Ascending aorta (tissue), 2 donors: ENCODE measurements at regions not wholly inside any gene's neighbourhood (a gene's known extent, or its start where the extent isn't known, plus 50 kb on each side); places are given as distances from the start of the nearest gene placed in this dataset.

ENCODE experiments used
- DNase-seq, 2 donors: peaks; one replicate each; pipeline ENCODE4 v3.0.0-alpha.2; 2019; ENCODE audit warnings: low spot score in 2 of 2
- H3K27ac ChIP-seq, 2 donors: fragments of 200-600 bp; sonication (generic); one replicate each; pipeline ENCODE4 v1.5.1; 2016 to 2017; ENCODE audit warnings: mild to moderate bottlenecking in 1 of 2
- H3K27me3 ChIP-seq: fragments of 200-600 bp; sonication (generic); one replicate; pipeline ENCODE4 v1.5.1; 2017
- H3K36me3 ChIP-seq, 2 donors: fragments of 200-600 bp; sonication (generic); one replicate each; pipeline ENCODE4 v1.5.1; 2016
- H3K4me1 ChIP-seq, 2 donors: fragments of 200-600 bp; sonication (generic); one replicate each; pipeline ENCODE4 v1.5.1; 2016 to 2017; ENCODE audit warnings: mild to moderate bottlenecking in 1 of 2
- H3K4me3 ChIP-seq, 2 donors: fragments of 200-600 bp; sonication (generic); one replicate each; pipeline ENCODE4 v1.5.1; 2016 to 2017; ENCODE audit warnings: mild to moderate bottlenecking in 1 of 2
- H3K9me3 ChIP-seq, 2 donors: fragments of 200-600 bp; sonication (generic); one replicate each; pipeline ENCODE4 v1.5.1; 2016
- CTCF ChIP-seq, 3 experiments: fragments of 200-600 bp in 2 of 3; fragments of 450-650 bp in 1 of 3; sonication (generic) in 2 of 3; IDR thresholded peaks; one replicate each; pipeline ENCODE4 v1.5.1; 2016 to 2019; ENCODE audit warnings: antibody characterized with exemption in 3 of 3, mild to moderate bottlenecking in 1 of 3, moderate library complexity in 1 of 3
- intact Hi-C: fragments of 100-400 bp; cut with DNase I; formaldehyde crosslinking; loops from one replicate; pipeline ENCODE4 v1.15.1; 2023

- no peak for TF ChIP-seq CTCF (IDR thresholded peaks at IDR 0.05)
- no peak for DNase-seq
- H3K36me3 ChIP-seq, result no peaks in the 10 kb centered on the region
- peaks cover 6 to 14% of the 10 kb centered on the region in 2 donors for H3K4me1 ChIP-seq
- H3K27ac ChIP-seq, result peak overlapping the region in 1 of 2 donors; percentile 41
- no peaks in the 10 kb centered on the region for H3K9me3 ChIP-seq
- intact Hi-C loops, result no loop called here
- H3K4me3 ChIP-seq, result peak overlapping the region in 1 of 2 donors; percentile 22
- H3K27me3 ChIP-seq, result no peaks in the 10 kb centered on the region
Observed at GRCh38 chr10:3271354-3272115, 99.0 kb upstream of the PITRM1 start.

GRCh38 chr10:3270577-3271316 lies 98.2 kb upstream of the PITRM1 start:
- peaks cover 6 to 14% of the 10 kb centered on the region in 2 donors for H3K4me1 ChIP-seq
- no peaks in the 10 kb centered on the region for H3K36me3 ChIP-seq
- H3K4me3 ChIP-seq, result peak overlapping the region in 1 of 2 donors; percentile 22
- intact Hi-C loops, result no loop called here
- no peaks in the 10 kb centered on the region for H3K9me3 ChIP-seq
- no peak for DNase-seq
- H3K27ac ChIP-seq, result peak overlapping the region in 1 of 2 donors; percentile 41
- no peak for TF ChIP-seq CTCF (IDR thresholded peaks at IDR 0.05)
- H3K27me3 ChIP-seq, result no peaks in the 10 kb centered on the region

GRCh38 chr10:3268025-3268424 lies 95.4 kb upstream of the PITRM1 start:
- H3K4me1 ChIP-seq, result peaks cover 6 to 14% of the 10 kb centered on the region in 2 donors
- no peak for DNase-seq
- intact Hi-C loops, result no loop called here
- no peak for TF ChIP-seq CTCF (IDR thresholded peaks at IDR 0.05)
- no peak overlapping the region for H3K27ac ChIP-seq
- H3K27me3 ChIP-seq, result no peaks in the 10 kb centered on the region
- no peaks in the 10 kb centered on the region for H3K36me3 ChIP-seq
- H3K4me3 ChIP-seq, result no peak overlapping the region
- no peaks in the 10 kb centered on the region for H3K9me3 ChIP-seq

GRCh38 chr10:3265088-3265487 lies 92.5 kb upstream of the PITRM1 start:
- no peaks in the 10 kb centered on the region for H3K9me3 ChIP-seq
- H3K36me3 ChIP-seq, result no peaks in the 10 kb centered on the region
- no peak for TF ChIP-seq CTCF (IDR thresholded peaks at IDR 0.05)
- no peaks in the 10 kb centered on the region for H3K27me3 ChIP-seq
- no peak overlapping the region for H3K4me3 ChIP-seq
- no peak overlapping the region for H3K27ac ChIP-seq
- intact Hi-C loops, result no loop called here
- DNase-seq, result no peak
- H3K4me1 ChIP-seq, result no peaks in the 10 kb centered on the region

GRCh38 chr10:3264161-3264761 lies 91.7 kb upstream of the PITRM1 start:
- H3K36me3 ChIP-seq, result no peaks in the 10 kb centered on the region
- H3K9me3 ChIP-seq, result no peaks in the 10 kb centered on the region
- H3K27ac ChIP-seq, result peak overlapping the region in 1 of 2 donors; percentile 35
- no peaks in the 10 kb centered on the region for H3K4me1 ChIP-seq
- no peaks in the 10 kb centered on the region for H3K27me3 ChIP-seq
- DNase-seq, result no peak
- TF ChIP-seq CTCF (IDR thresholded peaks at IDR 0.05), result no peak
- H3K4me3 ChIP-seq, result no peak overlapping the region
- intact Hi-C loops, result no loop called here
